Ectodermal cell (in vitro differentiated cells): ENCODE measurements at regions not wholly inside any gene's neighbourhood (a gene's known extent, or its start where the extent isn't known, plus 50 kb on each side); places are given as distances from the start of the nearest gene placed in this dataset.

Experiments used
- H3K27ac ChIP-seq: 2 replicates; pipeline ENCODE4 v1.7.0; 2013; ENCODE audit warnings: mild to moderate bottlenecking, low read depth, low read length; ENCODE audit not compliant: insufficient read depth, poor library complexity, severe bottlenecking
- H3K27me3 ChIP-seq: 2 replicates; pipeline ENCODE4 v1.7.0; 2013; ENCODE audit warnings: mild to moderate bottlenecking, low read length; ENCODE audit not compliant: insufficient read depth, control insufficient read depth, poor library complexity, severe bottlenecking
- H3K36me3 ChIP-seq: one replicate; pipeline ENCODE4 v1.7.0; 2013; ENCODE audit warnings: low read length; ENCODE audit not compliant: control insufficient read depth, insufficient read depth
- H3K4me1 ChIP-seq: one replicate; pipeline ENCODE4 v1.7.0; 2013; ENCODE audit warnings: low read length; ENCODE audit not compliant: control insufficient read depth, insufficient read depth
- H3K4me3 ChIP-seq: 2 replicates; pipeline ENCODE4 v1.7.0; 2013; ENCODE audit warnings: low read depth, low read length, control low read depth; ENCODE audit not compliant: insufficient read depth
- H3K9me3 ChIP-seq: 2 replicates; pipeline ENCODE4 v1.7.0; 2013; ENCODE audit warnings: mild to moderate bottlenecking, low read length, moderate library complexity; ENCODE audit not compliant: control insufficient read depth
- WGBS, 2 experiments: methylation state at CpG; one replicate each; pipeline ENCODE4 v1.1.7; 2013; ENCODE audit warnings: missing lambda C conversion rate in 2 of 2; 5-methylcytosine and 5-hydroxymethylcytosine counted together

- Histone ChIP-seq H3K4me3 (no peak overlapping the region), H3K27ac (no peak overlapping the region), H3K4me1 (no peaks in the 10 kb centered on the region), H3K27me3 (no peaks in the 10 kb centered on the region), H3K36me3 (no peaks in the 10 kb centered on the region), H3K9me3 (no peaks in the 10 kb centered on the region)
Measured at GRCh38 chr3:81320862-81321261, 440.6 kb downstream of the GBE1 start.

- Histone ChIP-seq H3K4me3 (no peak overlapping the region), H3K4me1 (no peaks in the 10 kb centered on the region), H3K27ac (no peak overlapping the region), H3K27me3 (no peaks in the 10 kb centered on the region), H3K36me3 (no peaks in the 10 kb centered on the region), H3K9me3 (no peaks in the 10 kb centered on the region)
Measured at GRCh38 chr3:81315030-81315429, 446.4 kb downstream of the GBE1 start.

- Histone ChIP-seq H3K36me3 (no peaks in the 10 kb centered on the region), H3K9me3 (no peaks in the 10 kb centered on the region), H3K4me3 (no peak overlapping the region), H3K27me3 (no peaks in the 10 kb centered on the region), H3K4me1 (no peaks in the 10 kb centered on the region), H3K27ac (no peak overlapping the region)
Measured at GRCh38 chr3:81311321-81311720, 450.1 kb downstream of the GBE1 start.

GRCh38 chr3:81308306-81308705 lies 453.1 kb downstream of the GBE1 start:
- WGBS, 2 experiments, result no CpG with 5 or more reads among the region's 1 CpG
- no peak overlapping the region for H3K27ac ChIP-seq
- H3K9me3 ChIP-seq, result no peaks in the 10 kb centered on the region
- H3K4me1 ChIP-seq, result no peaks in the 10 kb centered on the region
- H3K27me3 ChIP-seq, result no peaks in the 10 kb centered on the region
- no peaks in the 10 kb centered on the region for H3K36me3 ChIP-seq
- no peak overlapping the region for H3K4me3 ChIP-seq

- Histone ChIP-seq H3K27me3 (no peaks in the 10 kb centered on the region), H3K4me1 (no peaks in the 10 kb centered on the region), H3K36me3 (no peaks in the 10 kb centered on the region), H3K27ac (no peak overlapping the region), H3K9me3 (no peaks in the 10 kb centered on the region), H3K4me3 (no peak overlapping the region)
- no CpG with 5 or more reads among the region's 1 CpG for WGBS, 2 experiments
Measured at GRCh38 chr3:81307221-81307620, 454.2 kb downstream of the GBE1 start.

GRCh38 chr3:81303321-81303720 lies 458.1 kb downstream of the GBE1 start:
- no peaks in the 10 kb centered on the region for H3K27me3 ChIP-seq
- H3K27ac ChIP-seq, result no peak overlapping the region
- H3K9me3 ChIP-seq, result no peaks in the 10 kb centered on the region
- no peaks in the 10 kb centered on the region for H3K4me1 ChIP-seq
- WGBS, 2 experiments, result 92 to 96% methylated on average over 2 of the region's 2 CpGs
- no peak overlapping the region for H3K4me3 ChIP-seq
- H3K36me3 ChIP-seq, result no peaks in the 10 kb centered on the region

- Histone ChIP-seq H3K27ac (no peak overlapping the region), H3K27me3 (no peaks in the 10 kb centered on the region), H3K4me3 (no peak overlapping the region), H3K36me3 (no peaks in the 10 kb centered on the region), H3K4me1 (no peaks in the 10 kb centered on the region), H3K9me3 (no peaks in the 10 kb centered on the region)
- 17 to 69% methylated on average over 1 of the region's 1 CpG for WGBS, 2 experiments
Measured at GRCh38 chr3:81302045-81302444, 459.4 kb downstream of the GBE1 start.

- WGBS, 2 experiments, result 93 to 100% methylated on average over 1 of the region's 1 CpG
- H3K4me1 ChIP-seq, result no peaks in the 10 kb centered on the region
- H3K9me3 ChIP-seq, result no peaks in the 10 kb centered on the region
- no peak overlapping the region for H3K27ac ChIP-seq
- no peak overlapping the region for H3K4me3 ChIP-seq
- H3K27me3 ChIP-seq, result no peaks in the 10 kb centered on the region
- H3K36me3 ChIP-seq, result no peaks in the 10 kb centered on the region
Measured at GRCh38 chr3:81301230-81301629, 460.2 kb downstream of the GBE1 start.

- no peaks in the 10 kb centered on the region for H3K9me3 ChIP-seq
- H3K27ac ChIP-seq, result no peak overlapping the region
- WGBS, 2 experiments, result 89 to 91% methylated on average over 8 of the region's 8 CpGs
- no peaks in the 10 kb centered on the region for H3K4me1 ChIP-seq
- no peaks in the 10 kb centered on the region for H3K27me3 ChIP-seq
- H3K4me3 ChIP-seq, result no peak overlapping the region
- no peaks in the 10 kb centered on the region for H3K36me3 ChIP-seq
Measured at GRCh38 chr3:81300324-81300927, 461.0 kb downstream of the GBE1 start.

GRCh38 chr3:81299481-81299880 lies 462.0 kb downstream of the GBE1 start:
- no peak overlapping the region for H3K27ac ChIP-seq
- H3K4me3 ChIP-seq, result no peak overlapping the region
- no peaks in the 10 kb centered on the region for H3K27me3 ChIP-seq
- H3K36me3 ChIP-seq, result no peaks in the 10 kb centered on the region
- 85 to 94% methylated on average over 3 of the region's 3 CpGs for WGBS, 2 experiments
- H3K4me1 ChIP-seq, result no peaks in the 10 kb centered on the region
- H3K9me3 ChIP-seq, result no peaks in the 10 kb centered on the region
